Loucy (cell line): ENCODE measurements at regions not wholly inside any gene's neighbourhood (a gene's known extent, or its start where the extent isn't known, plus 50 kb on each side); places are given as distances from the start of the nearest gene placed in this dataset.

ENCODE experiments used
- CTCF ChIP-seq: fragments of 200-600 bp; sonication (generic); conservative IDR thresholded peaks from 2 replicates; pipeline ENCODE4 v1.5.1; 2014; ENCODE audit warnings: mild to moderate bottlenecking, antibody characterized with exemption, low read length
- EZH2phosphoT487 ChIP-seq: fragments of 200-600 bp; IDR thresholded peaks from 2 replicates; pipeline ENCODE4 v1.6.1; 2018; ENCODE audit warnings: antibody characterized with exemption, mild to moderate bottlenecking, moderate library complexity, borderline replicate concordance

DNA sequence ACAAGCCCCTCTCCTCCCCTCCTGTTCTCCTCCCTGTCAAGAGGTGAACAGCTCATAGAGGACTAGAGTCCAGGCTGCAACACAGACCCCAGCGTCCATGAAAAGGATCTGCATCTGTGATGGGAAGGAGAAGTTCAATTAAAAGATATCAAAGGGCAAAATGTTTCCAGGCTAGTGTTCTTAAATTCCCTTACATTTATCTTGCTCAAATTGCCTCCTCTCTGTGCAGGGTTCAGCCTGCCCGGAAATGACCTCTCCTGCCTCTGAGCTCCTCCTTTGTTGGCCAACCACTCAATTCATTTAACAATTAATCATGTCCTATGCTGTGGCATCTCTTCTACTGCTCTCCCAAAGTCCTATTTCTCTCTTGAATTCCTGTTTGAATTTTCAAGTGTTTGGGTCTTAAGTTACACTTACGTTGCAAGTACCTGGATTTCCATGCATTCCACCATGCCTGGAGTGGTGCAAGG is 105.3 kb downstream of the TSN start:
- TF ChIP-seq CTCF: no peak
- no peak for TF ChIP-seq EZH2phosphoT487
